HepG2 (cell line): ENCODE measurements at regions not wholly inside any gene's neighbourhood (a gene's known extent, or its start where the extent isn't known, plus 50 kb on each side); places are given as distances from the start of the nearest gene placed in this dataset.

Experiments used
- DPF2 ChIP-seq: sonication (generic); formaldehyde crosslinking; IDR thresholded peaks from 2 replicates; pipeline ENCODE4 v1.4.0; 2020; ENCODE audit warnings: mild to moderate bottlenecking, low read depth, missing genetic modification reagents, borderline replicate concordance
- ELF1 ChIP-seq: sonication (generic); formaldehyde crosslinking; IDR thresholded peaks from 2 replicates; pipeline ENCODE4 v1.4.0; 2020; ENCODE audit warnings: missing genetic modification reagents
- ESRRA ChIP-seq: sonication (generic); formaldehyde crosslinking; IDR thresholded peaks from 2 replicates; pipeline ENCODE4 v1.5.1; 2020; ENCODE audit warnings: mild to moderate bottlenecking, low read depth, missing genetic modification reagents
- EZH2 ChIP-seq: conservative IDR thresholded peaks from 2 replicates; pipeline ENCODE4 v1.6.1; 2012; ENCODE audit warnings: mild to moderate bottlenecking, low read depth, low read length, moderate library complexity
- MAF1 ChIP-seq: sonication (generic); formaldehyde crosslinking; IDR thresholded peaks from 2 replicates; pipeline ENCODE4 v1.5.0; 2020; ENCODE audit warnings: missing genetic modification reagents, borderline replicate concordance
- MED8 ChIP-seq: sonication (generic); formaldehyde crosslinking; IDR thresholded peaks from 2 replicates; pipeline ENCODE4 v1.8.1; 2023; ENCODE audit warnings: mild to moderate bottlenecking, missing genetic modification reagents; ENCODE audit not compliant: insufficient replicate concordance
- POLR2AphosphoS5 ChIP-seq: IDR thresholded peaks from 2 replicates; pipeline ENCODE4 v1.6.1; 2012; ENCODE audit warnings: low read depth, low read length
- REST ChIP-seq, 2 experiments: IDR thresholded peaks; 2 replicates each; pipeline ENCODE4 v1.6.1; 2011 to 2012; ENCODE audit warnings: low read length in 2 of 2, borderline replicate concordance in 1 of 2, low read depth in 1 of 2, mild to moderate bottlenecking in 1 of 2, moderate library complexity in 1 of 2
- SIN3A ChIP-seq: IDR thresholded peaks from 2 replicates; pipeline ENCODE4 v1.6.1; 2011; ENCODE audit warnings: low read depth, mild to moderate bottlenecking, control low read depth, low read length, borderline replicate concordance
- TCF7 ChIP-seq: sonication (generic); IDR thresholded peaks from 2 replicates; pipeline ENCODE4 v1.6.1; 2016; ENCODE audit warnings: antibody characterized with exemption, low read depth
- ZFP91 ChIP-seq: sonication (generic); formaldehyde crosslinking; IDR thresholded peaks from 2 replicates; pipeline ENCODE4 v1.9.0; 2022; ENCODE audit warnings: missing genetic modification reagents, mild to moderate bottlenecking, borderline replicate concordance
- ZNF260 ChIP-seq: sonication (generic); formaldehyde crosslinking; IDR thresholded peaks from 2 replicates; pipeline ENCODE4 v1.4.0; 2020; ENCODE audit warnings: missing genetic modification reagents, low read depth, mild to moderate bottlenecking, borderline replicate concordance

- no peak for TF ChIP-seq TCF7
- TF ChIP-seq ELF1 (CRISPR knock-in tag) = no peak
- TF ChIP-seq ZNF260 (CRISPR knock-in tag) = no peak
- no peak for TF ChIP-seq ESRRA
- TF ChIP-seq REST (IDR thresholded peaks at IDR 0.05; ENCODE audit: borderline replicate concordance in 1 of 2, low read depth in 1 of 2, low read length in 2 of 2) = no peak
- no peak for TF ChIP-seq DPF2
- no peak for TF ChIP-seq POLR2AphosphoS5
- no peak for TF ChIP-seq MED8 (CRISPR knock-in tag)
- TF ChIP-seq MAF1 = no peak
- no peak for TF ChIP-seq EZH2
- TF ChIP-seq ZFP91 (CRISPR knock-in tag) = no peak
- TF ChIP-seq SIN3A = no peak
Measured at GRCh38 chr5:91794455-91794854, 411.3 kb upstream of the ARRDC3 start.
